ENCODE measurements at regions not wholly inside any gene's neighbourhood (a gene's known extent, or its start where the extent isn't known, plus 50 kb on each side); places are given as distances from the start of the nearest gene placed in this dataset. TPM values are rescaled to one million over a fixed set of nuclear protein-coding genes. Genes with fewer than 3 reads are reported as not detected.
"Not testable (repeated sequence)": the region's sequence is repeated elsewhere in the genome, so short reads cannot be mapped to it uniquely, and the experiment has no call there.

GRCh38 chrY:11177033-11177432 lies 1524.0 kb upstream of the USP9Y start:
- not testable (repeated sequence) for H4K91ac ChIP-seq (ENCODE audit: low read depth, low read length, poor library complexity); H3K9me3 ChIP-seq (replicated peaks in 1 of 2; ENCODE audit: control insufficient read depth in 2 of 2, insufficient read depth in 1 of 2, low read depth in 1 of 2, low read length in 2 of 2); H2BK5ac ChIP-seq (ENCODE audit: low read length); H3K23ac ChIP-seq (ENCODE audit: low read depth, low read length, poor library complexity); H2AK5ac ChIP-seq (ENCODE audit: low read depth, low read length); H3K4me3 ChIP-seq (ENCODE audit: low read length in 2 of 2); H2AFZ ChIP-seq (ENCODE audit: low read length); H3K27me3 ChIP-seq (ENCODE audit: control insufficient read depth in 3 of 3, insufficient read depth in 3 of 3, low read depth in 1 of 3, low read length in 3 of 3); H3K4ac ChIP-seq (ENCODE audit: low read length); DNase-seq (ENCODE audit: low spot score); H3K14ac ChIP-seq (ENCODE audit: low read length); H3K36me3 ChIP-seq (replicated peaks in 1 of 2; ENCODE audit: control insufficient read depth in 2 of 2, insufficient read depth in 2 of 2, low read length in 2 of 2); H3K9ac ChIP-seq (ENCODE audit: low read depth, low read length, poor library complexity); H2BK12ac ChIP-seq (ENCODE audit: low read length); H3K4me1 ChIP-seq (ENCODE audit: control insufficient read depth in 2 of 2, insufficient read depth in 1 of 2, low read depth in 1 of 2, low read length in 2 of 2); H3K4me2 ChIP-seq (ENCODE audit: insufficient read depth, low read length, poor library complexity, severe bottlenecking); H4K8ac ChIP-seq (ENCODE audit: low read depth, low read length); H3K27ac ChIP-seq (replicated peaks; ENCODE audit: low read length); H2BK120ac ChIP-seq (ENCODE audit: low read depth, low read length); H3K18ac ChIP-seq (ENCODE audit: low read length); H3K79me1 ChIP-seq (ENCODE audit: low read depth, low read length); H2BK15ac ChIP-seq (ENCODE audit: low read length)
- no CpG with 5 or more reads among the region's 5 CpGs for WGBS, 2 donors (ENCODE audit: extremely low coverage in 2 of 2, insufficient read length in 2 of 2, insufficient replicate concordance in 1 of 2)

- H3K9me3 ChIP-seq (replicated peaks in 1 of 2; ENCODE audit: control insufficient read depth in 2 of 2, insufficient read depth in 1 of 2, low read depth in 1 of 2, low read length in 2 of 2); H3K4me3 ChIP-seq (ENCODE audit: low read length in 2 of 2); H2BK12ac ChIP-seq (ENCODE audit: low read length); H4K8ac ChIP-seq (ENCODE audit: low read depth, low read length); H3K18ac ChIP-seq (ENCODE audit: low read length); H2BK15ac ChIP-seq (ENCODE audit: low read length); H4K91ac ChIP-seq (ENCODE audit: low read depth, low read length, poor library complexity); H3K27me3 ChIP-seq (ENCODE audit: control insufficient read depth in 3 of 3, insufficient read depth in 3 of 3, low read depth in 1 of 3, low read length in 3 of 3); H3K4me1 ChIP-seq (ENCODE audit: control insufficient read depth in 2 of 2, insufficient read depth in 1 of 2, low read depth in 1 of 2, low read length in 2 of 2); H2AK5ac ChIP-seq (ENCODE audit: low read depth, low read length); DNase-seq (ENCODE audit: low spot score); H2BK120ac ChIP-seq (ENCODE audit: low read depth, low read length); H2BK5ac ChIP-seq (ENCODE audit: low read length); H3K36me3 ChIP-seq (replicated peaks in 1 of 2; ENCODE audit: control insufficient read depth in 2 of 2, insufficient read depth in 2 of 2, low read length in 2 of 2); H3K27ac ChIP-seq (replicated peaks; ENCODE audit: low read length); H3K9ac ChIP-seq (ENCODE audit: low read depth, low read length, poor library complexity); H3K14ac ChIP-seq (ENCODE audit: low read length); H3K4me2 ChIP-seq (ENCODE audit: insufficient read depth, low read length, poor library complexity, severe bottlenecking); H3K4ac ChIP-seq (ENCODE audit: low read length); H3K23ac ChIP-seq (ENCODE audit: low read depth, low read length, poor library complexity); H2AFZ ChIP-seq (ENCODE audit: low read length); H3K79me1 ChIP-seq (ENCODE audit: low read depth, low read length): not testable (repeated sequence)
- WGBS, 2 donors (ENCODE audit: extremely low coverage in 2 of 2, insufficient read length in 2 of 2, insufficient replicate concordance in 1 of 2): no CpG with 5 or more reads among the region's 6 CpGs
Observed at GRCh38 chrY:11201133-11201532, 1499.9 kb upstream of the USP9Y start.

DNA sequence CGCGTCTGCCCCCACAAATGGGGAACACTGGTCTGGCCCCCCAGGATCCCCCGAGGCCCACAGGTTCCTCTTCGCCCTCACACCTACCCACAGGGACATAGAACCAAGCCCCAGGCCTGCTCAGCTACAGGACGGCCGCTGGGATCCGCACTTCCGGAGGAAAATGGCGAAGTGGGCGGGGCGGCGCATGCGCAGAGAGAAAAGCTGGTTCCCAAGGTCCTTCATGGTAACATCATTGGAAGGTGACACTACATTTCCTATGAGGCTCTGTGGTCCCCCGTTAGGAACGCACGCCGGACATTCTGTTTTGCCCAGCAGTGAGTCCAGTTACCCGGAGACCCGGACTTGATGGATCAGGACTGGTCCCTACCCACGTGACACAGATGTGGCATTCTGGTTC lies 1486.2 kb upstream of the USP9Y start:
- not testable (repeated sequence) for H2BK5ac ChIP-seq (ENCODE audit: low read length); H3K4me2 ChIP-seq (ENCODE audit: insufficient read depth, low read length, poor library complexity, severe bottlenecking); H3K14ac ChIP-seq (ENCODE audit: low read length); H3K9me3 ChIP-seq (replicated peaks in 1 of 2; ENCODE audit: control insufficient read depth in 2 of 2, insufficient read depth in 1 of 2, low read depth in 1 of 2, low read length in 2 of 2); H3K4me1 ChIP-seq (ENCODE audit: control insufficient read depth in 2 of 2, insufficient read depth in 1 of 2, low read depth in 1 of 2, low read length in 2 of 2); H3K79me1 ChIP-seq (ENCODE audit: low read depth, low read length); H3K18ac ChIP-seq (ENCODE audit: low read length); H2BK15ac ChIP-seq (ENCODE audit: low read length); H2BK12ac ChIP-seq (ENCODE audit: low read length); H2BK120ac ChIP-seq (ENCODE audit: low read depth, low read length); H2AFZ ChIP-seq (ENCODE audit: low read length); H2AK5ac ChIP-seq (ENCODE audit: low read depth, low read length); H3K27me3 ChIP-seq (ENCODE audit: control insufficient read depth in 3 of 3, insufficient read depth in 3 of 3, low read depth in 1 of 3, low read length in 3 of 3); H3K4ac ChIP-seq (ENCODE audit: low read length); H4K8ac ChIP-seq (ENCODE audit: low read depth, low read length); H3K23ac ChIP-seq (ENCODE audit: low read depth, low read length, poor library complexity); DNase-seq (ENCODE audit: low spot score); H3K27ac ChIP-seq (replicated peaks; ENCODE audit: low read length); H4K91ac ChIP-seq (ENCODE audit: low read depth, low read length, poor library complexity); H3K36me3 ChIP-seq (replicated peaks in 1 of 2; ENCODE audit: control insufficient read depth in 2 of 2, insufficient read depth in 2 of 2, low read length in 2 of 2); H3K9ac ChIP-seq (ENCODE audit: low read depth, low read length, poor library complexity); H3K4me3 ChIP-seq (ENCODE audit: low read length in 2 of 2)
- WGBS, 2 donors (ENCODE audit: extremely low coverage in 2 of 2, insufficient read length in 2 of 2, insufficient replicate concordance in 1 of 2): no CpG with 5 or more reads among the region's 20 CpGs

Small RNAs in the stretch of these regions (small RNA-seq; reads per million reads assigned to genes)
- gene AC134878.1 (ENCODE audit: insufficient read depth) (not detected), gene AC140113.1 (ENCODE audit: insufficient read depth) (not detected), gene AC140113.2 (ENCODE audit: insufficient read depth) (not detected), gene AC140113.3 (ENCODE audit: insufficient read depth) (not detected), gene AC140113.4 (ENCODE audit: insufficient read depth) (not detected), gene ANKRD20A6P (ENCODE audit: insufficient read depth) (not detected)

All from neuronal stem cell (in vitro differentiated cells).